ENCODE measurements at regions not wholly inside any gene's neighbourhood (a gene's known extent, or its start where the extent isn't known, plus 50 kb on each side); places are given as distances from the start of the nearest gene placed in this dataset.

DNA sequence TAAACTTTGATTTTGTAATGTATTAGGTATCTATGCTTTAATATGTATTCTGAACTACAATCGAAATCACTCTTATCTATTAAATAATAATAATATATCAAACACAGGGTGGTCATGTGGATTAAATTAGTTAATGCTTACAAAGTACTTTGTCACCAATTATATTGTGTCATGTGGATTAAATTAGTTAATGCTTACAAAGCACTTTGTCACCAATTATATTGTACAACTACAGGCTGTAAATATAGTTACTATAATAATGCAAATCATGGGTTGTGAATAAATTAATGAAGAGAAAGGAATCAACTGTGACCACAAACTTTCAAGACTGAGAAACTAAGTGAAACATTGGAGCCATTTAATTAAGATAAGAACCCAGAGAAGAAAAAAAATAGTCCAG is 1929.1 kb upstream of the PCDH20 start:
- no peak for DNase-seq (ENCODE audit: extremely low read depth, low read depth)
- TF ChIP-seq, protein P1, sequence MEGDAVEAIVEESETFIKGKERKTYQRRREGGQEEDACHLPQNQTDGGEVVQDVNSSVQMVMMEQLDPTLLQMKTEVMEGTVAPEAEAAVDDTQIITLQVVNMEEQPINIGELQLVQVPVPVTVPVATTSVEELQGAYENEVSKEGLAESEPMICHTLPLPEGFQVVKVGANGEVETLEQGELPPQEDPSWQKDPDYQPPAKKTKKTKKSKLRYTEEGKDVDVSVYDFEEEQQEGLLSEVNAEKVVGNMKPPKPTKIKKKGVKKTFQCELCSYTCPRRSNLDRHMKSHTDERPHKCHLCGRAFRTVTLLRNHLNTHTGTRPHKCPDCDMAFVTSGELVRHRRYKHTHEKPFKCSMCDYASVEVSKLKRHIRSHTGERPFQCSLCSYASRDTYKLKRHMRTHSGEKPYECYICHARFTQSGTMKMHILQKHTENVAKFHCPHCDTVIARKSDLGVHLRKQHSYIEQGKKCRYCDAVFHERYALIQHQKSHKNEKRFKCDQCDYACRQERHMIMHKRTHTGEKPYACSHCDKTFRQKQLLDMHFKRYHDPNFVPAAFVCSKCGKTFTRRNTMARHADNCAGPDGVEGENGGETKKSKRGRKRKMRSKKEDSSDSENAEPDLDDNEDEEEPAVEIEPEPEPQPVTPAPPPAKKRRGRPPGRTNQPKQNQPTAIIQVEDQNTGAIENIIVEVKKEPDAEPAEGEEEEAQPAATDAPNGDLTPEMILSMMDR (IDR thresholded peaks at IDR 0.05; ENCODE audit: low read depth, low read length) = no peak

DNA sequence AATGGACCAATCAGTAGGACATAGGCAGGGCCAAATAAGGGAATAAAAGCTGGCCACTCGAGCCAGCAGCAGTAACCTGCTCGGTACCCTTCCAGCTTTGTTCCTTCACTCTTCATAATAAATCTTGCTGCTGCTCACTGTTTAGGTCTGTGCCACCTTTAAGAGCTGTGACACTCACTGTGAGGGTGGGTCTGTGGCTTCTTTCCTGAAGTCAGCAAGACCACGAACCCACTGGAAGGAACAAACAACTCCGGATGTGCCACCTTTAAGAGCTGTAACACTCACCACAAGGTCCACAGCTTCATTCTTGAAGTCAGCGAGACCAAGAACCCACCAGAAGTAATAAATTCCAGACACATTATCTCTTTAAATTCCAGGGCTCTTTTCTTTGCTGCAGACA is 1922.3 kb upstream of the PCDH20 start:
- TF ChIP-seq, protein P1 (IDR thresholded peaks at IDR 0.05; ENCODE audit: low read depth, low read length) = no peak

DNA sequence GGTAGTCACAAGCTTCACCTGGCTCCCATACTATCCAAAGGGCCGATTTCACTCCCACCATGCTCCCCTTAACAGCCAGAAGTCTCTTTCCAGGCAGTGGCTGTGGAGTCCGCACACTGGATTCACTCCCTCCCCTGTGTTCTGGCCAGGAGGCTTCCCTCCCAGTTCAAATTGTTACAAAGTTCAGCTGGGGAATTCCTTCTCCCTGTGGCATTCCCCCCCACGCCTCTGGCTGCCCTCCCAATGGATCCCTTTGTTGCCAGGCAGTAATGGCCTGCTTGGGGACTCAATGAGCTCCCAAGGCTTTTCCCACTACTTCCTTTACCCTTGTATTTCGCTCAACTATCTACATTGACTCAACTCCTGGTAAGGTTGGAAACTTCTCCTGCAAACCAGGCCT is 1921.4 kb upstream of the PCDH20 start:
- TF ChIP-seq, protein P1 (IDR thresholded peaks at IDR 0.05; ENCODE audit: low read depth, low read length) = no peak
- DNase-seq (ENCODE audit: extremely low read depth, low read depth) = no peak

More for the DNA sequence above, 1922.3 kb upstream of the PCDH20 start:
- DNase-seq (ENCODE audit: extremely low read depth, low read depth) = no peak

DNA sequence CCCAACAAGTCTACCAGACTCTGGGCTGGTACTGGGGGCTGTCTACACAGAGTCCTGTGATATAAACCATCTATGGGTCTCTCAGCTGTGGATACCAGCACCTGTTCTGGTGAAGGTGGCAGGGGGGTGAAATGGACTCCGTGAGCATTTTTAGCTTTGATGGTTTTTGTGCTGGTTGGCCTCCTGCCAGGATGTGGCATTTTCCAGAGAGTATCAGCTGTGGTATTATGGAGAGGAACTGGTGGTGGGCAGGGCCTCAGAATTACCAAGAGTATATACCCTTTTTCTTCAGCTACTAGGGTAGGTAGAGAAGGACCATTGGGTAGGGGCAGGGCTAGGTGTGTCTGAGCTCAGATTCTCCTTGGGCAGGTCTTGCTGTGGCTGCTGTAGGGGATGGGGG is 1920.9 kb upstream of the PCDH20 start:
- DNase-seq (ENCODE audit: extremely low read depth, low read depth) = no peak
- TF ChIP-seq, protein P1 (IDR thresholded peaks at IDR 0.05; ENCODE audit: low read depth, low read length) = no peak

DNA sequence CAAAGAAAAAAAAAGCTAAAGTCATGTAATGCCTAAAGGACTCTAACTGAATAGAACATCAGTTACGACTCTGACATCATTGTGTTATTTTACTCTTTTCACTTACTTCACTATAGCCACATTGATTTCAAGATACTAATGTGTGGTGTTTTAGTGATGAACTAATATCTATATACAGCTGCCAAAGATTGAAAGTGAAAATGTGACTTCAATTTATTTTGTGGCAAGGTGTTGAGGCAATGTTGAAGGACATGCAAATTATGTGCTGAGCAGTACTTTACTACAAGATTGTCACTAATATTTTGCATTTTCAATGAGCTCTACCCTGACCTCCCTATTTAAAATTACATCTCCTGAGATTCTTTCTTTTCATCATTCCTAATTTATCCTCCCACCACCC is 1911.9 kb upstream of the PCDH20 start:
- DNase-seq (ENCODE audit: extremely low read depth, low read depth) = no peak
- TF ChIP-seq, protein P1 (IDR thresholded peaks at IDR 0.05; ENCODE audit: low read depth, low read length) = no peak

- DNase-seq (ENCODE audit: extremely low read depth, low read depth) = no peak
- TF ChIP-seq, protein P1 (IDR thresholded peaks at IDR 0.05; ENCODE audit: low read depth, low read length) = no peak
These were observed 1907.8 kb upstream of the PCDH20 start for GRCh38 chr13:63323441-63323840.

GRCh38 chr13:63311587-63311986 is 1895.9 kb upstream of the PCDH20 start:
- no peak for DNase-seq (ENCODE audit: extremely low read depth, low read depth)
- TF ChIP-seq, protein P1 (IDR thresholded peaks at IDR 0.05; ENCODE audit: low read depth, low read length) = no peak

Measured in AG09319 (cell line).